ENCODE measurements at regions not wholly inside any gene's neighbourhood (a gene's known extent, or its start where the extent isn't known, plus 50 kb on each side); places are given as distances from the start of the nearest gene placed in this dataset.

GRCh38 chr2:6368281-6368680, 497.4 kb downstream of the CMPK2 start:
- TF ChIP-seq CTCF (IDR thresholded peaks at IDR 0.05) (no peak), POLR2AphosphoS5 (IDR thresholded peaks at IDR 0.05; ENCODE audit: low read depth, low read length) (no peak)
